ENCODE measurements at regions not wholly inside any gene's neighbourhood (a gene's known extent, or its start where the extent isn't known, plus 50 kb on each side); places are given as distances from the start of the nearest gene placed in this dataset.
"Not testable (repeated sequence)": the region's sequence is repeated elsewhere in the genome, so short reads cannot be mapped to it uniquely, and the experiment has no call there.

DNA sequence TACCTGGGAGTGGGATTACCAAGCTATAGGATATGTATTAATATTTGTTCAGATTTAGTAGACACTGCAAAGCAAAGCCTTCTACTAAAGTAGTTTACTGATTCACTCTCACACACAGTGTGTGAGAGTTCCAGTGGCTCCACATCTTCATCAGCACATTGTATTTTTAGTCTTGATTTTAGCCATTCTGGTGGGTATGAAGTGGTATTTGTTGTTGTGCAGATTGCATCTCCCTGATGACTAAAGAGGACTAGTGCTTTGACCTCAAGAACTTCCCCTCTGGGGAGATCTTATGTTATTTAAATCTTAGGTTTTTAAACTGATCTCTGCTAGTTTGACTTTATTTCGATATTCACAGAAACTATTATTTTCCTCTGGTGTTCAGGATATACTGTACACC is 479.7 kb upstream of the RGS6 start:
- H3K27me3 ChIP-seq (ENCODE audit: low read depth): no peaks in the 10 kb centered on the region
- H3K9me3 ChIP-seq: no peaks in the 10 kb centered on the region
- TF ChIP-seq, protein P1, sequence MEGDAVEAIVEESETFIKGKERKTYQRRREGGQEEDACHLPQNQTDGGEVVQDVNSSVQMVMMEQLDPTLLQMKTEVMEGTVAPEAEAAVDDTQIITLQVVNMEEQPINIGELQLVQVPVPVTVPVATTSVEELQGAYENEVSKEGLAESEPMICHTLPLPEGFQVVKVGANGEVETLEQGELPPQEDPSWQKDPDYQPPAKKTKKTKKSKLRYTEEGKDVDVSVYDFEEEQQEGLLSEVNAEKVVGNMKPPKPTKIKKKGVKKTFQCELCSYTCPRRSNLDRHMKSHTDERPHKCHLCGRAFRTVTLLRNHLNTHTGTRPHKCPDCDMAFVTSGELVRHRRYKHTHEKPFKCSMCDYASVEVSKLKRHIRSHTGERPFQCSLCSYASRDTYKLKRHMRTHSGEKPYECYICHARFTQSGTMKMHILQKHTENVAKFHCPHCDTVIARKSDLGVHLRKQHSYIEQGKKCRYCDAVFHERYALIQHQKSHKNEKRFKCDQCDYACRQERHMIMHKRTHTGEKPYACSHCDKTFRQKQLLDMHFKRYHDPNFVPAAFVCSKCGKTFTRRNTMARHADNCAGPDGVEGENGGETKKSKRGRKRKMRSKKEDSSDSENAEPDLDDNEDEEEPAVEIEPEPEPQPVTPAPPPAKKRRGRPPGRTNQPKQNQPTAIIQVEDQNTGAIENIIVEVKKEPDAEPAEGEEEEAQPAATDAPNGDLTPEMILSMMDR (IDR thresholded peaks at IDR 0.05): no peak
- H3K36me3 ChIP-seq: no peaks in the 10 kb centered on the region
- no peak for DNase-seq
- H3K4me1 ChIP-seq: no peaks in the 10 kb centered on the region
- no peak overlapping the region for H3K27ac ChIP-seq
- no peak for ATAC-seq
- H3K4me3 ChIP-seq: no peak overlapping the region
- intact Hi-C loops (cut with DNase I): no loop called here

- ATAC-seq: no peak
- no peak overlapping the region for H3K27ac ChIP-seq
- no peaks in the 10 kb centered on the region for H3K4me1 ChIP-seq
- DNase-seq: no peak
- H3K27me3 ChIP-seq (ENCODE audit: low read depth): no peaks in the 10 kb centered on the region
- H3K36me3 ChIP-seq: no peaks in the 10 kb centered on the region
- H3K4me3 ChIP-seq: no peak overlapping the region
- intact Hi-C loops (cut with DNase I): no loop called here
- TF ChIP-seq, protein P1 (IDR thresholded peaks at IDR 0.05): no peak
- no peaks in the 10 kb centered on the region for H3K9me3 ChIP-seq
Measured at GRCh38 chr14:71452987-71453386, 479.2 kb upstream of the RGS6 start.

DNA sequence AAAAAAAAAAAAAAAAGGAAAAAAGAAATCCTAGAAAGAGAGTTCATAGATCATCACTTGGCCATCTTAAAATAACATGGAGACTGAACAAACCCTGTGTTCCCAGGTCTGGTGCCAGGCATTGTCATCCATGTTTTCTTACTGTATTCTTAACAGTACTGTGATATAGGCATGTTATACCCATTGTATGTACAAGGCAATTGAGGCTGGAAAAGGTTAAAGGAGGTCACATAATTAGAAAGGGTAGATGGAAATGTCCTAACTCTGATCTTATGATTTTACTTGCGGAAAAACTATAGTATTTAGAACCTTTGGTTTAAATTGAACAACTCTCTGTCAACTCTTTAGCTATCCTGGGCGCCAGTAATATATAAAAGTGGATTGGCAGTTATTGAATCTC is 478.2 kb upstream of the RGS6 start:
- intact Hi-C loops (cut with DNase I): no loop called here

GRCh38 chr14:71454513-71455332 is 477.5 kb upstream of the RGS6 start:
- ATAC-seq: no peak
- H3K36me3 ChIP-seq: no peaks in the 10 kb centered on the region
- no peaks in the 10 kb centered on the region for H3K27me3 ChIP-seq (ENCODE audit: low read depth)
- H3K4me3 ChIP-seq: no peak overlapping the region
- H3K27ac ChIP-seq: no peak overlapping the region
- H3K9me3 ChIP-seq: no peaks in the 10 kb centered on the region
- TF ChIP-seq, protein P1 (IDR thresholded peaks at IDR 0.05): no peak
- no peak for DNase-seq
- intact Hi-C loops (cut with DNase I): no loop called here
- H3K4me1 ChIP-seq: no peaks in the 10 kb centered on the region

More for the DNA sequence above, 478.2 kb upstream of the RGS6 start:
- H3K4me1 ChIP-seq: no peaks in the 10 kb centered on the region
- H3K4me3 ChIP-seq: no peak overlapping the region
- H3K27ac ChIP-seq: no peak overlapping the region
- H3K9me3 ChIP-seq: no peaks in the 10 kb centered on the region
- TF ChIP-seq, protein P1 (IDR thresholded peaks at IDR 0.05): no peak
- no peak for DNase-seq
- no peaks in the 10 kb centered on the region for H3K27me3 ChIP-seq (ENCODE audit: low read depth)
- no peak for ATAC-seq
- H3K36me3 ChIP-seq: no peaks in the 10 kb centered on the region

DNA sequence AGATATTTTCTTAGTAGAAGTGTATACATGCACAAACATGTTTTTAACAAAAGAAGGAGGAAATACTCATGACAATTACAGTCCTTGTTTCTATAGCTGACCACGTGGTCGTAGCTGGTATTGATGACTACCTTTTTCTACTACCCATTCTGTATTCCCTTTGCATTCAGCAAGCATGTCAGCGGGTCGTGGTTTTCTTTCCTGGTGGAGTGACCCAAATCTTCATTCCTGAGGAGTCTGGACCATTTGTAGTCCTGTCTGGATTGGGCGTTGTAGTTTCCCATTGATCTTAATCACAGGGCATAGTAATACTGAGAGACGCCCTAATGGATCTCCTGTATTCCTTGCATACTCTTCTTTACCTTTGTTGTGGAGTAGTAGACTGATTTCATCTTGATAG is 472.1 kb upstream of the RGS6 start:
- Histone ChIP-seq H3K9me3 (no peaks in the 10 kb centered on the region), H3K4me3 (no peak overlapping the region), H3K27ac (no peak overlapping the region), H3K36me3 (no peaks in the 10 kb centered on the region), H3K27me3 (ENCODE audit: low read depth) (no peaks in the 10 kb centered on the region), H3K4me1 (no peaks in the 10 kb centered on the region)
- no peak for ATAC-seq
- intact Hi-C loops (cut with DNase I): no loop called here
- no peak for DNase-seq
- TF ChIP-seq, protein P1 (IDR thresholded peaks at IDR 0.05): no peak

- DNase-seq; H3K27ac ChIP-seq; H3K9me3 ChIP-seq; H3K4me1 ChIP-seq; H3K4me3 ChIP-seq; H3K36me3 ChIP-seq; intact Hi-C loops (cut with DNase I); ATAC-seq; H3K27me3 ChIP-seq (ENCODE audit: low read depth): not testable (repeated sequence)
Measured at GRCh38 chr14:71461617-71462016, 470.6 kb upstream of the RGS6 start.
